ENCODE measurements at regions not wholly inside any gene's neighbourhood (a gene's known extent, or its start where the extent isn't known, plus 50 kb on each side); places are given as distances from the start of the nearest gene placed in this dataset.

GRCh38 chr17:33492731-33493265 is 199.7 kb upstream of the ASIC2 start:
- ChIA-PET POLR2A (ENCODE audit: unreplicated experiment) (no interaction called here), CTCF (no interaction called here)

More at GRCh38 chr17:33492731-33493265, 199.7 kb upstream of the ASIC2 start:
- Histone ChIP-seq H3K79me1 (ENCODE audit: low read depth in 1 of 2, low read length in 2 of 2) (no peaks in the 10 kb centered on the region), H3K18ac (ENCODE audit: low read depth, low read length) (no peak overlapping the region), H3K56ac (ENCODE audit: extremely low read depth, insufficient read depth, low read length) (no peak overlapping the region), H3K4me2 (ENCODE audit: low read depth, low read length) (no peak overlapping the region), H4K91ac (ENCODE audit: insufficient read depth, low read depth, low read length) (no peak overlapping the region), H3K14ac (replicated peaks; ENCODE audit: low read depth, low read length) (no peak overlapping the region), H2BK120ac (ENCODE audit: low read depth, low read length) (no peak overlapping the region), H3K4me1 (ENCODE audit: control insufficient read depth, insufficient read depth, low read length) (no peaks in the 10 kb centered on the region), H4K8ac (ENCODE audit: low read depth in 2 of 2, low read length in 2 of 2) (no peak overlapping the region), H3K4ac (ENCODE audit: low read depth, low read length) (no peak overlapping the region), H3K9me1 (ENCODE audit: insufficient read depth, low read length) (no peaks in the 10 kb centered on the region), H2BK15ac (ENCODE audit: low read depth, low read length) (no peak overlapping the region), H4K20me1 (ENCODE audit: insufficient read depth, low read length) (no peaks in the 10 kb centered on the region), H3K9ac (ENCODE audit: low read depth, low read length) (no peak overlapping the region), H3K4me3 (ENCODE audit: insufficient read depth, low read depth, low read length) (no peak overlapping the region), H2AK5ac (ENCODE audit: low read depth, low read length) (no peak overlapping the region), H3K23ac (ENCODE audit: low read depth, low read length) (no peak overlapping the region), H2BK20ac (ENCODE audit: low read depth, low read length) (no peak overlapping the region), H3K36me3 (ENCODE audit: control insufficient read depth, insufficient read depth, low read length) (no peaks in the 10 kb centered on the region), H3K9me3 (ENCODE audit: control insufficient read depth, insufficient read depth, low read length) (no peaks in the 10 kb centered on the region; the same call in 1 of the 2 replicates), H2AK9ac (replicated peaks; ENCODE audit: low read depth, low read length, poor library complexity) (no peak overlapping the region), H2BK5ac (ENCODE audit: low read depth, low read length, poor library complexity, severe bottlenecking) (no peak overlapping the region), H3K27me3 (ENCODE audit: control insufficient read depth, insufficient read depth, low read length) (no peaks in the 10 kb centered on the region), H4K5ac (ENCODE audit: low read depth, low read length) (no peak overlapping the region), H3K27ac (ENCODE audit: insufficient read depth, low read length) (no peak overlapping the region), H2AFZ (replicated peaks; ENCODE audit: low read length, poor library complexity) (no peak overlapping the region)
- BruUV-seq (replicated peaks) = no TSS peak
- no peak for DNase-seq
- intact Hi-C loops (cut with micrococcal nuclease) = no loop called here
- dilution Hi-C loops (cut with HindIII; ENCODE audit: low sequenced_read_pairs, unreplicated experiment) = no loop called here
- no peak for ATAC-seq (ENCODE audit: low read depth)
- TF ChIP-seq CHD1 (IDR thresholded peaks at IDR 0.05; ENCODE audit: low read depth, low read length) (no peak), RAD21 (IDR thresholded peaks at IDR 0.05; ENCODE audit: low read length) (no peak), ELK1 (IDR thresholded peaks at IDR 0.05; ENCODE audit: borderline replicate concordance, low read depth, low read length) (no peak), BHLHE40 (IDR thresholded peaks at IDR 0.05; ENCODE audit: low read depth, low read length) (no peak), POLR2A (IDR thresholded peaks at IDR 0.05; ENCODE audit: low read depth, low read length) (no peak)
- in situ Hi-C loops (cut with MboI; ENCODE audit: low sequenced_read_pairs) = no loop called here
- no CpG with 5 or more reads among the region's 3 CpGs for WGBS, 2 experiments (ENCODE audit: extremely low coverage in 2 of 2, insufficient read length in 1 of 2)

All from IMR-90 (cell line).